ENCODE measurements at regions not wholly inside any gene's neighbourhood (a gene's known extent, or its start where the extent isn't known, plus 50 kb on each side); places are given as distances from the start of the nearest gene placed in this dataset.

DNA sequence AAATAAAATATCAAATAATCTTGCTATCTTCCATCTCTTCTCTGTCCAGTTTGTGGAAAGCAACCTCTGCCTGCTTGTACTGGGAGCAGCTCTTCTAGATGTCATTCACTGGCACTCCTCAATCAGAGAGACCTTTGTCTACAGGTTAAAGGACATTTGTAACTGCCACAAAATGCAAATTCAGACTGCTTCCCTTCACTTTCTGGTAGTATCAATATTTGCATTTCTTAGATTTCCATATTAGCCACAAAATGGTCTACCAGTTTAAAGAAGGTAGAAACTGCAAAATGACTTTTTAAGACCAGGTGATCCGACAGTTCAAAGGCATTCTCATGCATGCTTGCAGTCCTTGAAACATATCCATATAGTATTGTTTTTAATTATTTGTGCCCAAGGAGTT, 51.7 kb upstream of the RCN1 start:
- no peaks in the 10 kb centered on the region for H3K4me1 Mint-ChIP-seq
- no peaks in the 10 kb centered on the region for H3K36me3 Mint-ChIP-seq
- no peak overlapping the region for H3K4me3 Mint-ChIP-seq
- ATAC-seq (no peak), DNase-seq (ENCODE audit: low spot score in 2 of 2) (no peak)
- no peaks in the 10 kb centered on the region for H3K9me3 Mint-ChIP-seq
- no peak overlapping the region for H3K27ac Mint-ChIP-seq

DNA sequence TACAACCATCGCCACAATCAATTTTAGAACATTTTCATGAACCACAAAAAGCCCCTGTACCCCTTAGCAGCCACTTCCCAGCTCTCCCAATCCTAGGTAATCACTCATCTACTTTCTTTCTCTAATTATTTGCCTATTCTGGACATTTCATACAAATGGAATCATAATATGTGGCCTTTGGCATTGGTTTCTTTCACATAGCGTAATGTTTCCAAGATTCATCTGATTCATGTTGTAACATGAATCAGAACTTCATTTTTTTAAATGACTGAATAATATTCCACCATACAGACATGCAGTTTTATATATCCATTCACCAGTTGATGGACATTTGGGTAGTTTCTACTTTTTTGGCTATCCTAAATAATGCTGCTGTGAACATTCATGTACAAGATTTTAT, 56.2 kb upstream of the RCN1 start:
- no peak for DNase-seq (ENCODE audit: low spot score in 2 of 2)

DNA sequence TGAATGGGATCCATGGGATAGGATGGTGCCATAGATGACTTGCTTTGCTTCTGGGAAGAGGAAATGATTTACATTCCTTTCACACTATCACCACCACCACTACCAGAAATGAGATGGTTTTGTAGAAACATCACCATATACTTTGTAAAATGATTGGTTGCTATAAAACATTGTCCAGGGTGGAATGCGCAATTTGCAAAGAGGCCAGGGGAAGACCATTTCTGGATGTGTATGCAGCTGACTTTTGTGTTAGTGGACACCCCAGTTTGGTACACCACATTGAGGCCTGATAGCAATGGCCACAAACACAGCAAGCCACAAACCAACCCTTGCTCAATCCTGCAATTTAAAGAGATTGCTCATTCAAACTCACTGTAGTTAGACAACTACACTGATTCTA, 56.7 kb upstream of the RCN1 start:
- H3K27ac Mint-ChIP-seq: no peak overlapping the region
- no peak overlapping the region for H3K4me3 Mint-ChIP-seq
- H3K36me3 Mint-ChIP-seq: no peaks in the 10 kb centered on the region
- peaks cover 10% of the 10 kb centered on the region for H3K4me1 Mint-ChIP-seq
- ATAC-seq: no peak
- no peaks in the 10 kb centered on the region for H3K9me3 Mint-ChIP-seq
- DNase-seq (ENCODE audit: low spot score in 2 of 2): no peak

More for the DNA sequence above, 56.2 kb upstream of the RCN1 start:
- H3K4me1 Mint-ChIP-seq: peaks cover 10% of the 10 kb centered on the region
- no peak overlapping the region for H3K27ac Mint-ChIP-seq
- no peak overlapping the region for H3K4me3 Mint-ChIP-seq
- no peak for ATAC-seq
- H3K9me3 Mint-ChIP-seq: no peaks in the 10 kb centered on the region
- H3K36me3 Mint-ChIP-seq: no peaks in the 10 kb centered on the region

DNA sequence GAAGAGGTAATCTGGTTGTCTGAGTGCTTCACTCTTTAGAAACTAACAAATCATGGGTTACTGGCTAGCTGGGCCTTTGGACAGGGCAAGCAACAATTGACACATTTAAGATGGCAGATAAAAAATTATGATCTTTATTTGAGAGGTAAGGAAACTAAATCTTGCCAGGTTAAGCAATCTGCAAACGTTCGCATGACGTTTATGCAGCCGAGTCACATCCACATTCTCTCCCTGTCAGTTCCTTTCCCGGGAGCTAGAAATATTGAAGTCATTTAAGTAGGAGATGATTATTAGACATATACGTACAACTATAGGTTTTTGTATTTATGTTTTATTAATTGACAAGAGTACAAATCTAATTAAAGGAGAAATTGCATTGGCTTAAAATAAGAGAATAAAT, 57.4 kb upstream of the RCN1 start:
- Mint-ChIP-seq H3K4me1 (peaks cover 10% of the 10 kb centered on the region), H3K4me3 (no peak overlapping the region), H3K27ac (no peak overlapping the region), H3K9me3 (no peaks in the 10 kb centered on the region), H3K36me3 (no peaks in the 10 kb centered on the region)
- no peak for ATAC-seq
- DNase-seq (ENCODE audit: low spot score in 2 of 2): no peak

DNA sequence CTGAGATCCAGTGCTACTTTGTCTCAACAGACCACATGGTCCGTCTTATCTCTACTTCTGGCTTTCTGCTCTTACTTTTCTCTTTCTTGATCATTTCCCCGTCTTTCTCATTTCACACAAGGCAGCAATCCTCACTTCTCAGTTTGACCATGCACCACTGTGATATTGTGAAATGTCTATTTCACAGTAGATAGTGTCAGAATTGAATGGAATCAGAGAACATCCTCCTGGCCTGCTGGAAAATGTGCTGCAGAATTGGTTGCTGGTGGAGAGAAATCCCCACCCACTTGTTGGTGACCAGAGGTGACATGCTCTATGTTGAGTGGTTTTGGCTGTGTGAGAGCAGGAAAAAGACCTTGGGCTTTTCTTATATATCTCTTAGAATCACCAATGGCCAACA, 57.8 kb upstream of the RCN1 start:
- DNase-seq (ENCODE audit: low spot score in 2 of 2) (no peak), ATAC-seq (peak; percentile 69)
- H3K27ac Mint-ChIP-seq: no peak overlapping the region
- H3K36me3 Mint-ChIP-seq: no peaks in the 10 kb centered on the region
- peaks cover 10% of the 10 kb centered on the region for H3K4me1 Mint-ChIP-seq
- H3K9me3 Mint-ChIP-seq: no peaks in the 10 kb centered on the region
- peak overlapping the region; percentile 10 for H3K4me3 Mint-ChIP-seq

DNA sequence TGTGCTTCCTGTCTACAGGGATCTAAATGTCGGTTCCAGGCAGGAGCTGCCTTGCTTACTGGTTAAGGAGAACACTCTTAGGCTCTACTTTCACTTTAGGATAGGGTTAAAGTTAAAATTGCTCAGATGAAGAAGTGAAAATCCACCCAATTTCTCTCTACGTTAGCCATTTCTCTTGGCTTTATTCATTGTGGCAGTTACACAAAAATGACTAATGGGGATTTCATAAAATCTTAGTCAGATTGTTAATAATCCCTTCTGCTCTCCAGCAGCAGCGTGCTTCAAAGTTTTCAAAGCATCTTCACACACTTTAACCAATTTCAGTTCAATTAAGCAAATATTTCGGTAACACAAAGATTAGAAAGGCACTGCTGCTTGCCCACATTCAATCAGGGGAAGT, 58.4 kb upstream of the RCN1 start:
- DNase-seq (ENCODE audit: low spot score in 2 of 2) (no peak), ATAC-seq (peak; percentile 68)
- peaks cover 10% of the 10 kb centered on the region for H3K4me1 Mint-ChIP-seq
- peak overlapping the region; percentile 10 for H3K4me3 Mint-ChIP-seq
- peak overlapping the region; percentile 60 for H3K27ac Mint-ChIP-seq
- no peaks in the 10 kb centered on the region for H3K9me3 Mint-ChIP-seq
- H3K36me3 Mint-ChIP-seq: no peaks in the 10 kb centered on the region

DNA sequence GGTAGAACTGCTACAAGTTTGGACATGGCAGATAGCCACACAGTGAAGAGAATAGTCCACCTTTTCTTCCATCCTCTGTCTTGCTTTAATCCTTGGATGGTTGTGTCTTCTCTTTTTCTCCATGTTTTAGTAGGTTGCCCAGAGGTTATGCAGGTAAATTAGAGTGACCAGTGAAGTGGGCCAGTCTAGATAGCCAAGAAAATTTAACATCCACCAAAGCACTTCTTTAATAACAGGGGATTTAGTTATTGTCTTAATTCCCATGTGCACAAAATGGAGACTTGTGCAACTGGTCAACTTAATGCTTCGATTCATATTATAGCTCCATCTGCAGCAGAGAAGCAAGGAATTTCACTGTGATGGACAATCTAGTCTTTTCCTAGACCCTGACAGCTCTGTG, 58.8 kb upstream of the RCN1 start:
- Mint-ChIP-seq H3K4me3 (no peak overlapping the region), H3K27ac (no peak overlapping the region), H3K9me3 (no peaks in the 10 kb centered on the region), H3K36me3 (no peaks in the 10 kb centered on the region), H3K4me1 (peaks cover 10% of the 10 kb centered on the region)
- no peak for ATAC-seq
- no peak for DNase-seq (ENCODE audit: low spot score in 2 of 2)

DNA sequence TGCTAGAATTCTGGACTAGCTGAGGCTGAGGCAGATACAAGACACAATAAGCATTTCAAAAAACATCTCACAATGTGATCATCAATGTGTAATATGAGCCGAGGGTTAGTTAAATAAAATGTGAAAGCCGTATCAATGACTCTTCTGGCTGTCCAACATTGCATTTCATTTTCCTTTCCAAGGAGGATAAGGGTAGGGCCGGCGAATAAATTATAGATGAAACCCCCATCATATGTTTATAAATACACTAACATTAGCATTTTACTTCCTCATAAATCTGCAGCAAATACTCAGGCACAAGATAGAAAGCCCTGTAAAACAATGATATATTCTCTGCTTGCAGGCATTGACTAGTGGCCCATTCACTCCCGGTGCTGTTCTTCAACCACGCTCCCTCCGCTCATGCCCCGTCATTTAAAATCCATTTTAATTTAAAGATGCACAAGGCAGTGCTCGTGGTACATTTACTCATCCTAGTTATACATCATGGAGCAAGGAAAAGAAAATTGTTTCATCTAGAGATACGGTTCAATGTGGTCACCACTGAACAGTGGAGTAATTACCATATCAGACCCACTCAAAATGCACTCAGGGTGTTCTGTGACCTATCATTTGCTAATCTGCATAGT, 59.9 kb upstream of the RCN1 start:
- Mint-ChIP-seq H3K4me3 (no peak overlapping the region), H3K27ac (no peak overlapping the region), H3K4me1 (peaks cover 10% of the 10 kb centered on the region), H3K9me3 (no peaks in the 10 kb centered on the region), H3K36me3 (no peaks in the 10 kb centered on the region)
- DNase-seq (ENCODE audit: low spot score in 2 of 2) (no peak), ATAC-seq (no peak)

DNA sequence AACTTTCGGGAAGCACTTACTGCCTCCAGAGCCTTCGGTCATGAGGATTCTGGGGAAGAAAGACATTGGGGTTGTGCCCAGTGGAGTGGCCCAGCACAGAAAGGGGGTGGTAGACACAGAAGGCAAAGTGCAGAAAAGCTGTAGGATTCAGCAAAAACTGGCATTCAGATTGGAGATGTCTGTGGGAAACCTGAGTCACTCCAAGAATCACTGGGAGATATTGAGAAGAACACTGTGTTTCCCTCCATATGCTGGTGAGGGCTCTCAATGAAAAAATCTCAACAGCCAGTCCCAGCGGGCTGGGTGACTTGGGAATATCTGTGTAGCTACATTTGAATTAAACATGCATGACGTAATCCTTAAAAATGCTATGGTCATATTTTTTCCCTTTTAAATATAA, 61.2 kb upstream of the RCN1 start:
- ATAC-seq (no peak), DNase-seq (ENCODE audit: low spot score in 2 of 2) (no peak)
- Mint-ChIP-seq H3K4me1 (peaks cover 10% of the 10 kb centered on the region), H3K36me3 (no peaks in the 10 kb centered on the region), H3K4me3 (no peak overlapping the region), H3K9me3 (no peaks in the 10 kb centered on the region), H3K27ac (no peak overlapping the region)

DNA sequence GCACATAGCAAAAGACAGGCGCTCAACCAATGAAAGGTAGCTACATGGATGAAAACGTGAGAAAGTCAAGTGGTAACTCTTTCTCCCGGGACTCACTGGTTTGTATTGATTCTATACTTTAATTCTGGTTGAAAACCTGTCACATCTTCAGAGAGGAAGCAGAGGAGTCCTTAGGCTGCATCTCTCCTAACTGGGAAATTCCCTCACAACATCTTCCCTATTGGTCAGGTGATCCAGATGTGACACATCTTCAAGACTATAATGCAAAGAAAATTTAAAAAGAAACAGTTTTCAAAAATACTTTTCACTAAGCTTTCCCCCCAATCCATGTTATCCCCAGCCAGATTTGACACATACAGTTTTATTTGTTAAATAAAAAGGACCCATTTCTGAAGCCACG, 62.7 kb upstream of the RCN1 start:
- no peaks in the 10 kb centered on the region for H3K36me3 Mint-ChIP-seq
- no peak overlapping the region for H3K27ac Mint-ChIP-seq
- no peak overlapping the region for H3K4me3 Mint-ChIP-seq
- H3K4me1 Mint-ChIP-seq: peaks cover 9% of the 10 kb centered on the region
- ATAC-seq (no peak), DNase-seq (ENCODE audit: low spot score in 2 of 2) (no peak)
- no peaks in the 10 kb centered on the region for H3K9me3 Mint-ChIP-seq

DNA sequence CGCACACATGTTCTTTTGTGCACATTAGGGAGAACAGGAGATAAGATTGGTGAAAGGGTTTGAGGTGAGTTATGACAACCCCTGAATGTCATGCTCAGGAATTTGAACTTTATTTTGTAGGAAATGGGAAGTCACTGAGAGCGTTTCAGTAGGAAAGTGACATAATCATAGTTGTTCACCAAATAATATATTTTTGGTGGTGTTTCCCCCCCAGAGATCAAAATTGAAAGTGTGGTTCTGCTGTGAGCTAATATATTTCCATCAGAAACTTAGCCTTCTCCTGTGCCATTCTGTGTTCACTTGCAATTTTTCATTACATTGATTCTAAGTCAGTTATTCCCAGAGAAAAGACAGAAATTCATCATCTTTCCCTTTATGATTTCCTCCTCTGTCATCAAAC, 64.1 kb upstream of the RCN1 start:
- DNase-seq (ENCODE audit: low spot score in 2 of 2) (no peak), ATAC-seq (no peak)
- Mint-ChIP-seq H3K9me3 (no peaks in the 10 kb centered on the region), H3K4me1 (no peaks in the 10 kb centered on the region), H3K27ac (no peak overlapping the region), H3K36me3 (no peaks in the 10 kb centered on the region), H3K4me3 (no peak overlapping the region)

DNA sequence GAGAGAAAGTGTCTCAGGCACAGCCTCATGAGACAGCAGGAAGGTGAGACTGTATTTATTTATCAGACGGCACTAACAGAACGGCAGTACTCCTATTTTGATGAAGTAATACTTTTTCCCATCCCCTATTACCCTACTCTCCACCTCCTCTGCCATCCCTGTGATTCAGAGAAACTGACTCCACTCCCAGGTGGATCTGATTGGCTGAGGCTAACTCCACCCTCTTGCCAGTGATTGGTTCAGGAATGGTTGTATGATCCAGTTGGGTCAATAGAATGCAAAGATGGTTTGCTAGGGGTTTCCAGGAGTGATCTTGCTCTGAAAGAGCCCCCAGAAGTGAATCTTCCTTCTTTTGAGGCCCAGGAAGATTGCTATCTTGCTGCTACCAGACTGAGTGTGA, 65.9 kb upstream of the RCN1 start:
- Mint-ChIP-seq H3K4me3 (no peak overlapping the region), H3K27ac (no peak overlapping the region), H3K9me3 (no peaks in the 10 kb centered on the region), H3K4me1 (no peaks in the 10 kb centered on the region), H3K36me3 (no peaks in the 10 kb centered on the region)
- DNase-seq (ENCODE audit: low spot score in 2 of 2): no peak
- ATAC-seq: no peak

DNA sequence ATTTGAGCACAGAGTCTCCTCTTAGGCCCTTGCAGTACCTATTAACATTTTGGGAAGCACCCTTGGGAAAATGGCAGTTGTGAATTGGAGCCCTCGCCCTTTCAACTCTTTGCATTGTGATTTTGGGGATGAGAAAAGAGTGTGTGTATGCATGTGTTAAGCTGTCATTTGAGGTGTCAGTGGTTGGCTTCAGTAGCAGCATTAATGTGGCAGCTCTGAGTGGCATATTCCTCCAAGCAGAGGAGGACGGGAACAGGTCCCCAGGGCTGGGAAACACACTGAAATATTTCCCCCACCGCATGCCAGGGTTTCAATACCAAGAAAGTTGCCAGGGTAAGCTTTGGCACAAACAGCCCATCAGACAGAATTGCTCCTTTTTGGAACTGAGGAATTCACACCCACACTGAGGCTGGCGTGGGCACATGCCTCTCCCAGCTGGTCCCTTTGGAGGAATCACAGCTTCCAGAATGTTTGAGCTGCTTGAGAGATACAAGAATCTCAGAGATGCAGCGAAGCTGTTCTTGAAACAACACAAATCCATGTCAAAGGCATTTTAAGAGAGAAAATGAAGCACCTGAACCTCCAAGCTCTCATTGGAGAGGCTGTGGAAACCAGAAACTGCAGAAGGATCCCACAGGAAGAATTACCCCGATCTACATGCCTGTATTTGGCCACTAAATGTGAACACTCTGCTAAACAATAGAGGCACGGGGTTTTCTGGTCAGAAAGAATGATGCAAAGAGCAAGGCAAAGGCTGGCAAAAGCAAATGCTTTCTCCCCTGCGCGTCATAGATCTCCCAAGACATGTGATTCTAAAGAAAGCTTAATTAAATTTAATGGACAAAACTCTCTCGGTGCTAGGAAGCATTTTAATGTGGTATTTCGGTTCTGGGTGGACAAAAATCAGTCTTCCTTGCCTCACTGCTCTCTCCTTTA, 67.2 kb upstream of the RCN1 start:
- no peaks in the 10 kb centered on the region for H3K36me3 Mint-ChIP-seq
- H3K4me1 Mint-ChIP-seq: no peaks in the 10 kb centered on the region
- no peaks in the 10 kb centered on the region for H3K9me3 Mint-ChIP-seq
- DNase-seq (ENCODE audit: low spot score in 2 of 2) (no peak), ATAC-seq (no peak)
- no peak overlapping the region for H3K27ac Mint-ChIP-seq
- no peak overlapping the region for H3K4me3 Mint-ChIP-seq

DNA sequence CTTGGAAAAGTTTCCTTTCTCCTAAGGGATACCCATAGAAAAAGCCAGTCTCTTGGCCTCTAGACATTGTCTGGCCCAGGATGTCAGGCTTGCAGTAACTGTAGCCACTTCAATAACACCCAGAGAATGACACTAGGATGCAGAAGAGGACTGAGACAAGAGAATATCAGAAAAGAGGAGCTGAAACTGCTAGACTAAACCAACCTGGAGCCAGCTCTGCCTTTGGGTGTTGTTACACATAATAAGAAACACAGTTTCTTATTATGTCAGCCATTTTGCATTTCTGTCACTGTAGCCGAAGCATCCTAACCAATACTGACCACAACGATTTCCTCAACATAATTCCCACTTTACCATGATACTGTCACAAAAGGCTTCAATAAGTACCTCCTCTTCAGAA, 72.2 kb upstream of the RCN1 start:
- no peak overlapping the region for H3K4me3 Mint-ChIP-seq

DNA sequence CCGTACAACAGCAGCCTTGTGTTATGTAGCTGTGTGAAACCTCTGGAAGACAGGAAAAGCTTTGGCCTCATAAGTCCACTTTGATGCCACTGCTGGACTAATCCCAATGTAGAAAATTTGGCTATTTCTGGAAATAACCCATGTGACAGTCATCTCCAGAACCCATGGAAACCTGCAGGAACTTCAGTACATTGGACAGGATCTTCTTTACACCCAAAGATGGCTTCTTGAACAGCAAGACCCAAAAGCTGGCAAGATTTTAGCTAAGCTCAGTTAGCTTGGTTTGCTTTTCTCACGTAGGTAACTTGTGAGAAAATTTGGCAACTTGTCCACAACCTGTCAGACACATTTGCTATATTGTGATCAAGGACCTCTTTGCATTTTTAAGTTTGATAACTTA, 74.8 kb upstream of the RCN1 start:
- Mint-ChIP-seq H3K4me1 (no peaks in the 10 kb centered on the region), H3K27ac (no peak overlapping the region), H3K4me3 (no peak overlapping the region), H3K9me3 (no peaks in the 10 kb centered on the region), H3K36me3 (no peaks in the 10 kb centered on the region)
- ATAC-seq: no peak
- DNase-seq (ENCODE audit: low spot score in 2 of 2): no peak

More for the DNA sequence above, 72.2 kb upstream of the RCN1 start:
- ATAC-seq: no peak
- Mint-ChIP-seq H3K9me3 (no peaks in the 10 kb centered on the region), H3K36me3 (no peaks in the 10 kb centered on the region), H3K4me1 (no peaks in the 10 kb centered on the region), H3K27ac (no peak overlapping the region)
- no peak for DNase-seq (ENCODE audit: low spot score in 2 of 2)

DNA sequence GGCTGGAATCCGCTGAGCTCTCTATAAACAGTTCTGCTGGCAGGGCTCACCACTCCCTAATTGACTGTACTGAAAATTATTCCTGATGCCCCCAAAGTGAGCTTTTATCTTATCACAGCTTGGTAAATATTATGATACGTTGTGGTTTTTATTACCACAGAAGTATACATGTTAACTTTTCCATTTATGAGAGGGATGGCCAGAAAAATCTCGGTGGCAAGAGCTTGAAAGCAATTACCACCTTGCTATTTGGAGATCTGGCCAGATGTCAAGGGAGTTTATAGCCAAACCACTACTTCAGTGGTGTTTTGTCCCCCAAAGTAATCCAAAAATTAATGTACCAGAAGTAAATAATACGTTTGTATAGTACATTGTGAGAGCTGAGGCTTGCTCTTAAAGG, 75.4 kb upstream of the RCN1 start:
- no peaks in the 10 kb centered on the region for H3K4me1 Mint-ChIP-seq
- no peaks in the 10 kb centered on the region for H3K36me3 Mint-ChIP-seq
- no peak for DNase-seq (ENCODE audit: low spot score in 2 of 2)
- no peak for ATAC-seq
- H3K4me3 Mint-ChIP-seq: no peak overlapping the region
- H3K9me3 Mint-ChIP-seq: no peaks in the 10 kb centered on the region
- H3K27ac Mint-ChIP-seq: no peak overlapping the region
